HG03095 (cell line): ENCODE measurements at regions not wholly inside any gene's neighbourhood (a gene's known extent, or its start where the extent isn't known, plus 50 kb on each side); places are given as distances from the start of the nearest gene placed in this dataset.

Experiments
- ATAC-seq: cut with Tn5 transposase; IDR thresholded peaks from one replicate; pipeline ENCODE4 v1.9.1; 2021; ENCODE audit warnings: moderate library complexity; ENCODE audit not compliant: unreplicated experiment

DNA sequence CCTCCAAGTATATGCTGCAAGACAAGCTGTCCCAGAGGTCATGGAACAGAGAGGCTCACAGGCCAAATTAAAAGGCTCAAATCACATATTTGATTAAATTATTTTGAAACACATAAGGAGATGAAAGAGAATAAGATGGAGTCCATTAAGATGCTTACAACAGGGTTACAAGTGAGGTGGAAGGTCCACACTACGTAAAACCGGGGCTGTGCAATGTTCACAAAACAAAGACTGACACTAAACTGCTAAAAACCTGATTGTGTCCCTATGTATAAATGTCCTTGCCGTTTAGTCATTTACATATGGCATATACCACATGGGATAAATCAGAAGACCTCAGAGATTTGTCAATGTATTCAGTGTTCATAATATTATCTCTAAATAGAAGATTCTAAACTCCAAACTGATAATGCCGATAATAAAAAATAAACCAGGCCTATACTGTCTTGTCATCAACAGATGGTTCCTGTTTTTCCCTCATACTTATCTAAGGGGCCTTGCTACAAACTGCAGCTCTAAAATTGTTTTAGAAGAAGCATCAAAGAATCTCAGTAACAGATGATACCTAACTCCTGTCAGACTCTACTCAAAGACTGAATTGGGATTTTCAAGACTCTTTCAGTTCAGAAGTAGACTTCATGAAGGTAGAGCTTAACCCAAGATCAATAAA lies 51.8 kb upstream of the RIPOR2 start:
- ATAC-seq: no peak

DNA sequence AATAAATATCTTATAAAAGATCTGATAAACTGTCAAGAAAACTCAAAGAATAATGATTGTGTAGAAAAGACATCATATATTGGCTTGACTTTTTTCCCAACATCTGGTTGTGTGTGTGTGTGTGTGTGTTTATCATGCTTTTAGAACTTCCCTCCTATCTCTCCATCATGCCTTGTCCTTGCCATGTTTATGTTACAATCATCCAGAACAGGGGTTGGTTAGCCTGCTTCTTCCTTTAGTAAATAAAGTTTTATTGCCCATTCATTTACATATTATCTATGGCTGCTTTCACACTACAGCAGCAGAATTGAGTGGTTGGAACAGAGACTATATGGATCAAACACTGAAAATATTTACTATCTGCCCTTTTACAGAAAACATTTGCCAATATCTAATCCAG lies 52.8 kb upstream of the RIPOR2 start:
- no peak for ATAC-seq

DNA sequence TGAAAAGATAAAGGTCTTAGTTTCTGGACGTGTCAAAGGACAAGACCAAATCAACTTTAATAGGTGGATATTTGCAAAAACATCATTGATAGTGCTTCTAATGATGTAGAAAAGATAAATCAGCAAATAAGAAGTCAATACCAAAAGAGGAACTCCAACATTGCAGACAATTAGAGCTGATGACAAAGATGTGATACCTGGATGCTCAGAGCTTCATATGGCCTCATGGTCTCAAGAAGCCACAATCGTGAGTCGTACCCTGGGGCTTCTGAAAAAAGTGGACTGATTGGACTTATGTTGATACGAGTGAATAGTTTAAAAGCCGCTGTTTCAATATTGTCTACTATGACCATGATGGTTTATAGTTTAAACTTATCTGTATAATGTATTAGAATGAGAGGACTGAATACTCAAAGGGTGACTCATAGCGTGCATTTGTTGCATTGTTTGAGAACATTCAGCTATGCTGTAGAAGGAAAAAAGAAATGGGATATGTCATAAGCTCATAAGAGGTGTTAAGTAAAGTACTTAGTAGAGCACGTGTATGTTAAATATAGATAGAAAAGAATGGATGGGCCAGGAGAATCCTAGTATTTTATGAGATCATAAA lies 54.6 kb upstream of the RIPOR2 start:
- no peak for ATAC-seq

DNA sequence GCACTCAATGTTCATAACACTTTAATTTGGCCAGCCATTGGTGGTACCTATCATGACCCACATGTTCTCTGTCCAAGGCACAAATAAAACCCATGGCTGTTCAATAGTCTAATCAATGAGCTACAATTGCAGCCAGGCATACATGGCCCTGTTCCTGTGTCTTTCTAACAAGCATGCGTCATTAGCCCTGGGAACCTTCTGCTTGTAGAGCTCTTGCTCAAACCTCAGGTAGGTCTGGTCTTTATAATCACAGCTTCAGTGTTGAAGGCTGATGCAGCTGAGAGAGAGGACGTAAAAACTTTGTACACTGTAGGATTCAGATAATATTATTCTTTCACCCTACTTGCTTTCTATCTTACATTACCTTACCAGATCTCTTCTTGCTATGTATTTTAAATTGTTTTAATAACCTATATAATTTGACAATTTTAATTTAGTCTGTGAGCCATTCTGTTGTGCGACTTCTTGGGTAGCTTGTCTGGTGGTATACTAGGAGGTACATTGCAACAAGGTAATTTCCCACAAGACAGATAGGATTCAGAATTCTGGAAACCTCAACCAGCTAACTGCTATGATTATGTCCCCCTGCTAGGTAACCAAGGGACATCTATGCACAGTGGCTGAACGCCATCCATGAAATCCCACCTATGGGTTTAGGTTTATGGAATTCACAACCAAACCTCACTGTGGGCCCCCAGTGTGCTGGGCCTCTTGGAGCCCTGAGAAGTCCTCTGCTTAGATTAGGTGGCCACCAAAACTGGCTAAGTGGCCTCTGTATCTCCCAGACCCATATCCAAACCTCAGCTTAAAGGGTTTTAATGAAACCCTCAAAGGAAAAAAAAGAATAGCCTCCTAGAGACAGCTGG lies 55.4 kb upstream of the RIPOR2 start:
- ATAC-seq: no peak

DNA sequence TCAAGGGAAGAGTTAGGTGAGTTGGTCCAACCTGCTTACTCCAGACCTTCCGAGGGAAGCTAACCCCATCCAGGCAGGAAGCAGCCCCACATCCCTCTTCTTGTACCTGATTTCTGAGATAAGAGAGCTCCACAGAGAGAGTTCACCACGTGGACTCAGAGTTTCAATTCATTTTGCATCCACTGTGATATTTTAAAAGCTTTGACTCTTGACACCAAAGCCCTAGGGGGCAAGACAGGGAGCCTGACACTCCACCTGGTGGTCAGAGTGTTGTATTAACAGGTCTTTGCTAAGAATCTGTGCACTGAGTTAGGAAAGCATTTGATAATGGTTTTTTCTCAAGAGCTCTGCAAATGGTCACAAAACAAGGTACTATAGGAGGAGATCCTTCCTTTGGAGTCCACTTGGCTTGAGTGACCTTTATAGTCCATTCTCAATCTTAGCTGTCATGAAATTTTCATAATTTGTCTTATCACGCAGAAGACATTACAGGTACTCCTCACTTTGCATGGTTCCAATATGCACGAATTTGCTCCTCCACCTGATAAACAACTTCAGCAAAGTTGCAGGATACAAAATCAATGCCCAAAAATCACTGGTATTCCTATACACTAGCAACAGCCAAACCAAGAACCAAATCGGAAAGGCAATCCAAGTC lies 56.2 kb upstream of the RIPOR2 start:
- ATAC-seq: peak; percentile 83

DNA sequence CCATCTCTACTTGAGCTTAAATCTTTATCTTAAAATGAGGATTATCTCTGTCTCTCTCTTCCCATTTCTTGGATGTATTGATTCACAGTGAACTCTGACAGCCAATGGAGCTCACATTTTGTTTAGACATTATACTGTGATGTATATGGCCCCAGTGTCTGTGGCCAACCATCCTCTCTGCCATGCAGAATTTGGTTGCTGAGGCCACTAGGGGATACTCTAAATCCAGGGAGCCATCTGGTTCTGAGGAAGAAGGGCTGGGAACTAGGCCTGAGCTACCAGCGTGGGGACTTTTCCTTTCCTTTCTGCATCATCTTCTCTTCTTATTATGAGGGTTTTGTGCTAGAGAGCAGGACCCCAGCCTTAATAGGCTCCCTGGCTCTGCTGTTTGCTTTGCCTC lies 59.1 kb upstream of the RIPOR2 start:
- ATAC-seq: no peak

DNA sequence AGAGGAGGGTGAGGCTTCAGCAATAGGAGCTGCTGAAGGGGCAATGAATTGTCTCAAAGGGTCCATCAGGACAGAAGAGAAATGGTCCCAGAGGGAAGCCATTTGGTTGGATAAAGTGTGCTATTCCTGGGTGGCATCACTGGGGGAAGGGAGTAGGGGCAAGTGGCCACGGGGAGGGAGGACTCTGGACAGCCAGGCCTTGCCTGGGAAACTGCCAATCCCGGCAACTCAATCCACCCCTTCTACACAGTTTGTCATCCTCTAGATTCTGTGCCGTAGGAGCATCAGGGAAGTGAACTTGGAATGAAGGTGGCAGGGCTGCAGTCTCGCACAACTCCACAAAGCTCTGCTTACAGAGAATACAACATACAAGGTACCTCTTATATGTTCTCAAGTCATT lies 59.5 kb upstream of the RIPOR2 start:
- no peak for ATAC-seq

DNA sequence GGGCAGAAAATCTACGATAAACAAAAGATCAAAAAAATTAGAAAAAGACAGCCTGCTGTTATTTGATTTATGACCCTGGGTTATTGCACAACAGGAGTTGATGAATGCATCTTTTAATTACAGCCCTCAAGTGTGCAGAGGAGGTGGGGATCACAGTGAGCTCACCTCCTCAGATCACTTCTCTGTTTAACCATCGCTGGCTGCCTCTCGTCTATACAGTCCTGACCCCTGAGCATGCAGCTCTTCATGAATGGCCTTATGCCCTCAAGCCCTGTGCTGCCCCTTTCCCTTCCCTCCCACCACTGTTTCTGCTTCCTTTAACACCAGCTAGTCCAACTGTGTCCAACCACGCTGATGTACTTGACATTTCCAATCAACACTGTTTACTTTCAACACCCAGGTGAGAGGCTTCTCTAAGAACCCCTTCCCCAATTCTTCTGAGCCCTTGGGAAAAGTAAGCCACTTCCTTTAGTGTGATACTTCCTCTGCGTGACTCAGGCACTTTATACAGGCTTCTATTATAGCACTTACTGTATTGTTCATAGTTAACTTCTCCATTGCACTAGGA lies 60.6 kb upstream of the RIPOR2 start:
- ATAC-seq: no peak

DNA sequence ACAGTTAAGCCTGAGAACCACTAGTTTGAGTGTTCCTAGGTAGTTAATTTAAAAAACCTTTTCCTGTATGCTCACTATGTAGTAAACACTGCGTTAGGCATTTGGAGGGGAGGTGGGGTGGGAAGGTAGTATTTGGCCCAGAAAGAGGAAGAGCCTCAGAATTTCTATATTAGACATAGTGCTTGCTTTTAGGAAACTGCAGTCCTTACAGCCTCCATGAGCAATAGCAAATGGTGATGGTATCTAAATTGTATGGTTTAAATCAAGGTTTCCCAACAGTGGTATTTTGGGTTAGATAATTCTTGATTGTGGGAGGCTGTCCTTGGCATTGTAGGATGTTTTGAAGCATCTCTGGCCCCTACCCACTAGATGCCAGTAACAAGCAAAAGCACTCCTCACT lies 61.5 kb upstream of the RIPOR2 start:
- no peak for ATAC-seq

DNA sequence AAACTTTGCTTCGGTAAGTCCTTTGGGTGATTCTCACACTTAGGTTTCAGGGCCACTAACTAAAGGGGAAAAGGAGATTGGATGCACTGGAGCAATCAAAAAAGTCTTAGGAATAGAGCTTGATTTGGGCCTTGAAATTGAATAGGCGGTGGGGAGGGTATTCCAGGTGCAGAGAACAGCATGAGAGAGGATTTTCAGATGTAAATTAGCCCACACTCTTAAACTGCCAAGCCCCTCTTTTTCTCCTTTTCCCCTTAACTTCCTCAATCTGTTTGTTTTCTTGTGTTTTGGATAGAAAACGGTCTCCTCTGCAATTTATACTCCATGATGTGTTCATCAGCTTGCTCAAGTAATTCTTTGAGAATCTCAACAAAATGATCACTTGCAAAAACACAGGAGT lies 62.1 kb upstream of the RIPOR2 start:
- ATAC-seq: no peak

DNA sequence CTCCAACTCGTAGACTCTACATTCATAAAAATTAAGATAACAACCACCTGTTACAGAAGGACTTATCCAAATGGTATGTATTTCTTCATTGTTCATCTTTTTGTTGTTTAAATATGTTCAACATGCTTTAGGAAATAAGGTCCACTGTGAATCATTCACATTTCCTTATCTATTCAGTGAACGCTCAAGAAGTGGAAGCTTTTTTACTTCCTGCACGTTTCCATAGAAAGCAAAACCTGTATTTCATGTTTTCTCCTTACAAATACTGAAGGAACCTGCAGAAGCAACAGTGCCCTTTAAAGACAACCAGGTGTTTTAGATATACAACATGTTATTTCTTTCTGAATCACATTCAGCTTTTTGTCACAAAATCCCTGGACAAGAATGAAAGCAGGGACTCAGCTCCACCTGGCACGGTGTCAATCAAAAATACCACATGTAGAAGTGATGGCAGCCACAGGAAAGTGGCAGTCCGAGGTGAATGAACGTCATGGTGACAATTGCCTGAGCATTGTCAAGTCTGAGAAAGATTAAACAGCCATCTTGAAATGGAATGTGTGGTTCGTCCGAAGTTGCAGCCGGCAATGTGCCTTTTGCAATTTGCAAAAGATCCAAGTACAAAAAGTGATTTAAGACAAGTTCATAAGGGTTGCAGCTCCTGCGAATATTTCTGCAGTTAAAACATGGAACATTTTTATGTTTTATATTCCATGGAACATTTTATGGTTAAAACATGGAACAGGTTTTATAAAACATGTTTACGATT lies 66.7 kb upstream of the RIPOR2 start:
- no peak for ATAC-seq

DNA sequence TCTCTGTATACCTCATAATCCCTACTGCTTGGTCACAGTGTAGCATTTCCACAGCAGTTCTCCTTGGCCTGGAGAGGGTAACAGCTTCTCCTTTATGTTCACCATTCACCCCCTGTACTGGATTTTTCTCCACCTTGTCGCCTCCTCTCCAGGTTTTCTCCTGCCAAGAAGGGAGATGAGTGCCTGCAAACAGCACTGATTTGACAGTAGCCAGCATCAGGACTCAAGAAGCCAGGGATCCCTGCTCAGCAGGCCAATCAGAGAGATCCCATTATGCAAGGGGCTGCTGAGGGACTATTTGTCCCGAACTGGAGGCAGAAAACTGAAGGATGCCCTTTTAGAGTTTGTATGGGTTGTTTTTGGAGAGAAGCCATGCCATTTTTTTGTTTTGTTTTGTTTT lies 68.6 kb upstream of the RIPOR2 start:
- no peak for ATAC-seq

DNA sequence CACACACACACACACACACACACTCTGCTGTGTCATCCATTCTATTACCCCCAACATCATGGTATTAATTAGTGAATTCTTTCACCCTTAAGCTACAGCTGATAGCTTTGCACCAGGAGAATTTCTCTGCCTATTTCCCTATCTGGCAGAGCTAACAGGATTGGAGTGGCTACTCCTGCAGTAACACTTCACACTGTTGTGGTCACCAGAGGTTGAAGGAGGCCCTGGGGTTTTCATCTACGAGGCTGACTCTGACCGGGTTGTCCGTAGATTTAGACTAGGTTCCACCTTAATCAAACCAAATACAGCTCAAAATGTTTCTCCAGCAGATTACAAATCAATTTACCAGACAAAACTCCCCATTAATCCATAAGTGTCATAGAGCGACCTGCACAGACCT lies 69.2 kb upstream of the RIPOR2 start:
- no peak for ATAC-seq

DNA sequence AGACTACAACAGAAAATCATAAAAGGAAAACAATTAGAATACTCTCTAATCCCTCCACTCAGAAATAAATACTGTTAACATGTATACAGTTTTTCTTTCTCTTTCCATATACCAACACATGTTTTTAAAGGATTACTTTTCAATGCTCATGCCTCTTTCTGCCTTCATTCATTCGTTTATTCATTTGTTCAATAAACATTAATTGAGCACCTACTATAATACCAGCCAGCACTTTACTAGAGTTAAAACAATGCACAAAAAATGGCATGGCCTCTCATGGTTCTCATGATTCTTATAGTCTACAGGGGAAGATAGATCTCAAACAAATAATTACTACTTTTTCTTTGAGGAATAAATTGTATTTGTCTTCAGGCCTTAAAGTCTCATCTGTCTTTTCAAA lies 70.3 kb upstream of the RIPOR2 start:
- ATAC-seq: no peak

DNA sequence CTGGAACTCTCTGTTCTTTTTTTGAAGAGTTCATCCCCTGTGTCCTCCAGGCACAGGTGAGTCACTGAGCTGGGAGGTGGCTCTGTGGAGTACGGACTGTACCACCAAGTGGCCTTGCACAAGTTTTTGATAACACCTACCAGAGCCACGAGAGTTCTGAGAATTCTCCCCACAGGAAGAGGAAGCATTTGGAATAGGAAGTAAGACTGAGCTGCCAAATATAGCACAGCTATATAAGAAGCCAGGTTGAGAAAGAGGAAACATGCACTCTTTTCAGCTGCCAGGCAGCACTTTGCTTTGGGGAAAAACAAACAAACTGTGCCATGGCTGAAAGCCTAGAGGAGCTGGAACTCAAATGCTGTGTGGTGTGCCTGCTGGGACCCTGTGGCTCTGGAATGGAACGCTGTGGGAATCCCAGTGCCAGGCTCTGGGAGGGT lies 70.8 kb upstream of the RIPOR2 start:
- ATAC-seq: peak; percentile 37

DNA sequence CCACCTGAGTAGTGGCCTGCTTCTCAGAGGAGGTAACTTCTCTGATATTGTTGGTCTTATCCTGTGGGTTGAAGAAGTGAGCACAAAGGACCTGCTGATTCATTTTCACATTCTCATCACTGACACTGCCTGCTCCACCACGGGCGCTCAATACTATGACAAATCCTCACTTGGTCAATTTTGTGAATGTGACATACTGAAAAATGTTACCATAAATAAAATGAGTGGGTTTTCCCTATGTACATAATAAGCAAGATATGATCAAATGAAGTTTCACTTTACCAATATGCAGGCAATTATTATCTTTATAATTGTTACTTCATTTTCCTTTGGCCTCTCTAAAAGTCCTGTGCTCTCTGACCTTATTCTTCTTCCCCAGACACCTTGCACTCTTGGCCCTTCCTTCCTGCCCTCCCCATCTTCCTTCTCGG lies 71.5 kb upstream of the RIPOR2 start:
- ATAC-seq: peak; percentile 83

DNA sequence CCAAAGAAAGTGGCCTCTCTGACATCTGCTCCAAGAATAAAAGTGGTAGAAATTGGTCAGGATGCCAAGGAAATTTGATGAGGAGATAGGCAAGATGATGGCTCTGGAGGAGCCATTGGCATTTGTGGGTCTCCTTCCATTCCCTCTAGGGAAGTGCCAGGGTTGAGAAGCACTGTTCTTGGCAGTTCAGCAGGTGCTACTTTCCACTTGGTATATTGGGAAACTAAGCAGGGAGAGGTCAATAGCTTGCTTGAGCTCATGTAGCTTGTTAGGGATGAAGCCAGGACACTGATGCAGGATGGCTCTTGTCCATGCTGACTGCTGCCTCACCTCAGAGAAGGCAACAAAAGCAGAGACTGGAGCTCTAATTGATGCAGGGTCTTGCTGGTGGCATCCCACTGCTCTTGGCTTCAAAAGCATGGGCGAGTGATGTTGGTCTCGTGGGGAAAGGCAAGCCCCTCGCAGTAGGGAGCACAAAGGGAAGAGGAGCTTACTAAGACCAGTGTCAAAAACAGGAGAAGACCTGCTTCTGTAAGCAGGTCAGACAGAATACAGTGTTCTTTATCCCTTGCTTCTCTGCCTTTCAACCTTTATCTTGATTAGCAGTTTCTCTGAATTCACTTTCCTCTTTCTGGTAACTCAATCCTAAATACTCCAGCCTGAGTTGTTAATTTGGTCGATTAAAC lies 73.1 kb upstream of the RIPOR2 start:
- ATAC-seq: no peak

DNA sequence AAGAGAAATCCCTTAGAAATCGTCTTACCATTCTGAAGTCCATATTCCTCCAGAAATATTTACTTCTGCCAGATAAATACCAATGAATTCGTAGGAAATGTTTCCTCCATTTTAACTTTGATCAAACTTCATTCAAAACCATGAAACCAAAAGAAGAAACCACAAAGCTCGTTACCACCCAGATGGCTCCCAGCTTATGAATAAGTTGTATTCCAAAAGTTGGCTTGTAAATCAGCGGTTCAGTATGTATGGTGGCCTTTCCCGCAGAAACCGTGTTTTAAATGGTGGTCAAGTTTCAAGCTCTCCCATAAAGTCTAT lies 73.6 kb upstream of the RIPOR2 start:
- no peak for ATAC-seq

DNA sequence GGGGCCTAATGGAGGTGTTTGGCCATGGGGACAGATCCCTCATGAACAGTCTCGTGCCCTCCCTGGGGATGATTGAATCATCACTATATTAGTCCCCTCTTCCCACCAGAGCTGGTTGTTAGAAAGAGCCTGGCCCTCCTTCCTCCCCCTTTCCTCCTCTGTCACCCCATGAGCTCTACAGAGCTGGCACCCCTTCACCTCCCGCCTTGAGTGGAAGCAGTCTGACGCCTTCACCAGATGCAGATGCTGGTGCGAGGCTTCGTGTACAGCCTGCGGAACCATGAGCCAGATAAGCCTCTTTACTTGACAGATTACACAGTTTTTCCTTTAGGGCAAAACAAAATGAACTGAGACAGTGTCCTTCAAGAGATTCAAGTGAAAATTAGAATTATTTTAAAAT lies 74.4 kb upstream of the RIPOR2 start:
- no peak for ATAC-seq
